Sigmoid colon (tissue), 6 donors: ENCODE measurements at regions not wholly inside any gene's neighbourhood (a gene's known extent, or its start where the extent isn't known, plus 50 kb on each side); places are given as distances from the start of the nearest gene placed in this dataset.

Experiments
- DNase-seq: peaks from one replicate; pipeline ENCODE4 v3.0.0-alpha.2; 2019
- H3K27ac ChIP-seq, 4 donors: fragments of 200-600 bp; sonication (generic); one replicate each; pipeline ENCODE4 v1.5.1; 2016 to 2019; ENCODE audit warnings: mild to moderate bottlenecking in 1 of 4
- H3K27me3 ChIP-seq, 3 donors: fragments of 200-600 bp; sonication (generic); one replicate each; pipeline ENCODE4 v1.5.1; 2019; ENCODE audit warnings: mild to moderate bottlenecking in 1 of 3
- H3K36me3 ChIP-seq, 4 donors: fragments of 200-600 bp; sonication (generic); one replicate each; pipeline ENCODE4 v1.5.1; 2016 to 2019
- H3K4me1 ChIP-seq, 4 donors: fragments of 200-600 bp; sonication (generic); one replicate each; pipeline ENCODE4 v1.5.1; 2017 to 2019
- H3K4me3 ChIP-seq, 4 donors: fragments of 200-600 bp; sonication (generic); one replicate each; pipeline ENCODE4 v1.5.1; 2017 to 2019; ENCODE audit warnings: mild to moderate bottlenecking in 2 of 4, moderate library complexity in 1 of 4
- H3K9me3 ChIP-seq, 4 donors: fragments of 200-600 bp in 3 of 4; sonication (generic) in 3 of 4; one replicate each; pipeline versions ENCODE4 v1.5.1 to v1.6.1; 2013 to 2019
- CTCF ChIP-seq, 4 experiments: fragments of 450-650 bp in 3 of 4; fragments of 200-600 bp in 1 of 4; IDR thresholded peaks; one replicate each; pipeline ENCODE4 v1.5.1; 2016 to 2019; ENCODE audit warnings: antibody characterized with exemption in 4 of 4, mild to moderate bottlenecking in 3 of 4, moderate library complexity in 2 of 4
- EP300 ChIP-seq, 4 donors: sonication (generic); formaldehyde crosslinking; IDR thresholded peaks; one replicate each; pipeline ENCODE4 v1.6.1; 2017; ENCODE audit warnings: antibody characterized with exemption in 4 of 4
- POLR2A ChIP-seq, 2 donors: fragments of 450-650 bp; IDR thresholded peaks; one replicate each; pipeline ENCODE4 v1.6.1; 2016; ENCODE audit warnings: antibody characterized with exemption in 2 of 2, mild to moderate bottlenecking in 2 of 2, moderate library complexity in 2 of 2
- POLR2AphosphoS5 ChIP-seq, 4 donors: sonication (generic); formaldehyde crosslinking; IDR thresholded peaks; one replicate each; pipeline ENCODE4 v1.6.1; 2017; ENCODE audit warnings: antibody characterized with exemption in 4 of 4
- WGBS, 2 donors: extraction: QIAGEN DNeasy Blood & Tissue Kit; methylation state at CpG; one replicate each; pipeline ENCODE4 v1.1.7; 2013; 5-methylcytosine and 5-hydroxymethylcytosine counted together
- intact Hi-C: fragments of 100-400 bp; cut with DNase I; formaldehyde crosslinking; loops from one replicate; pipeline ENCODE4 v1.15.1; 2023
- donor health status: healthy with polysubstance abuse.
- donor health status: healthy.

- no peak for DNase-seq
- no peak for TF ChIP-seq EP300 (IDR thresholded peaks at IDR 0.05)
- no peaks in the 10 kb centered on the region for H3K4me1 ChIP-seq
- H3K4me3 ChIP-seq, result no peak overlapping the region
- H3K9me3 ChIP-seq, result no peaks in the 10 kb centered on the region
- no peaks in the 10 kb centered on the region for H3K36me3 ChIP-seq
- H3K27me3 ChIP-seq, result no peaks in the 10 kb centered on the region
- WGBS, 2 donors, result 89 to 94% methylated on average over 32 of the region's 32 CpGs
- no peak overlapping the region for H3K27ac ChIP-seq
- intact Hi-C loops, result no loop called here
Measured at GRCh38 chr1:105795741-105796140, 1260.7 kb upstream of the PRMT6 start.

- intact Hi-C loops, result no loop called here
- no peak overlapping the region for H3K27ac ChIP-seq
- H3K27me3 ChIP-seq, result no peaks in the 10 kb centered on the region
- H3K36me3 ChIP-seq, result no peaks in the 10 kb centered on the region
- H3K4me1 ChIP-seq, result no peaks in the 10 kb centered on the region
- H3K9me3 ChIP-seq, result no peaks in the 10 kb centered on the region
- no peak overlapping the region for H3K4me3 ChIP-seq
- TF ChIP-seq POLR2A (IDR thresholded peaks at IDR 0.05) (no peak), CTCF (IDR thresholded peaks at IDR 0.05) (no peak), POLR2AphosphoS5 (IDR thresholded peaks at IDR 0.05) (no peak), EP300 (IDR thresholded peaks at IDR 0.05) (no peak)
- WGBS, 2 donors, result 35% methylated on average over 3 of the region's 3 CpGs
- DNase-seq, result no peak
Measured at GRCh38 chr1:105830571-105831146, 1225.8 kb upstream of the PRMT6 start.

GRCh38 chr1:105838071-105838470 lies 1218.4 kb upstream of the PRMT6 start:
- no peak for TF ChIP-seq POLR2A (IDR thresholded peaks at IDR 0.05)
- no peak for TF ChIP-seq POLR2AphosphoS5 (IDR thresholded peaks at IDR 0.05)
- no peak overlapping the region for H3K27ac ChIP-seq
- no peaks in the 10 kb centered on the region for H3K9me3 ChIP-seq
- H3K4me1 ChIP-seq, result no peaks in the 10 kb centered on the region
- no peak for DNase-seq
- no peaks in the 10 kb centered on the region for H3K27me3 ChIP-seq
- no peak overlapping the region for H3K4me3 ChIP-seq
- no peaks in the 10 kb centered on the region for H3K36me3 ChIP-seq
- intact Hi-C loops, result no loop called here

GRCh38 chr1:105865546-105865945 lies 1190.9 kb upstream of the PRMT6 start:
- Histone ChIP-seq H3K27ac (no peak overlapping the region), H3K9me3 (no peaks in the 10 kb centered on the region), H3K4me3 (no peak overlapping the region), H3K27me3 (no peaks in the 10 kb centered on the region), H3K4me1 (no peaks in the 10 kb centered on the region), H3K36me3 (no peaks in the 10 kb centered on the region)
- WGBS, 2 donors, result 93 to 96% methylated on average over 2 of the region's 2 CpGs
- TF ChIP-seq POLR2AphosphoS5 (IDR thresholded peaks at IDR 0.05), result no peak
- TF ChIP-seq EP300 (IDR thresholded peaks at IDR 0.05), result no peak
- TF ChIP-seq CTCF (IDR thresholded peaks at IDR 0.05), result no peak
- no peak for TF ChIP-seq POLR2A (IDR thresholded peaks at IDR 0.05)
- no peak for DNase-seq
- intact Hi-C loops, result no loop called here

GRCh38 chr1:105872817-105873216 lies 1183.7 kb upstream of the PRMT6 start:
- intact Hi-C loops, result no loop called here
- DNase-seq, result no peak
- Histone ChIP-seq H3K36me3 (no peaks in the 10 kb centered on the region), H3K9me3 (no peaks in the 10 kb centered on the region), H3K4me3 (no peak overlapping the region), H3K27ac (no peak overlapping the region), H3K27me3 (no peaks in the 10 kb centered on the region), H3K4me1 (no peaks in the 10 kb centered on the region)
- no peak for TF ChIP-seq POLR2AphosphoS5 (IDR thresholded peaks at IDR 0.05)
- 89 to 92% methylated on average over 1 of the region's 1 CpG for WGBS, 2 donors

GRCh38 chr1:105874621-105875020 lies 1181.9 kb upstream of the PRMT6 start:
- intact Hi-C loops, result no loop called here
- Histone ChIP-seq H3K9me3 (no peaks in the 10 kb centered on the region), H3K4me1 (no peaks in the 10 kb centered on the region), H3K27ac (no peak overlapping the region), H3K36me3 (no peaks in the 10 kb centered on the region), H3K27me3 (no peaks in the 10 kb centered on the region), H3K4me3 (no peak overlapping the region)
- DNase-seq, result no peak
- TF ChIP-seq EP300 (IDR thresholded peaks at IDR 0.05) (no peak), POLR2AphosphoS5 (IDR thresholded peaks at IDR 0.05) (no peak), CTCF (IDR thresholded peaks at IDR 0.05) (no peak), POLR2A (IDR thresholded peaks at IDR 0.05) (no peak)
